ENCODE measurements at regions not wholly inside any gene's neighbourhood (a gene's known extent, or its start where the extent isn't known, plus 50 kb on each side); places are given as distances from the start of the nearest gene placed in this dataset.

GRCh38 chr1:214186103-214186824 is 94.7 kb upstream of the SMYD2 start:
- TF ChIP-seq, protein P1, sequence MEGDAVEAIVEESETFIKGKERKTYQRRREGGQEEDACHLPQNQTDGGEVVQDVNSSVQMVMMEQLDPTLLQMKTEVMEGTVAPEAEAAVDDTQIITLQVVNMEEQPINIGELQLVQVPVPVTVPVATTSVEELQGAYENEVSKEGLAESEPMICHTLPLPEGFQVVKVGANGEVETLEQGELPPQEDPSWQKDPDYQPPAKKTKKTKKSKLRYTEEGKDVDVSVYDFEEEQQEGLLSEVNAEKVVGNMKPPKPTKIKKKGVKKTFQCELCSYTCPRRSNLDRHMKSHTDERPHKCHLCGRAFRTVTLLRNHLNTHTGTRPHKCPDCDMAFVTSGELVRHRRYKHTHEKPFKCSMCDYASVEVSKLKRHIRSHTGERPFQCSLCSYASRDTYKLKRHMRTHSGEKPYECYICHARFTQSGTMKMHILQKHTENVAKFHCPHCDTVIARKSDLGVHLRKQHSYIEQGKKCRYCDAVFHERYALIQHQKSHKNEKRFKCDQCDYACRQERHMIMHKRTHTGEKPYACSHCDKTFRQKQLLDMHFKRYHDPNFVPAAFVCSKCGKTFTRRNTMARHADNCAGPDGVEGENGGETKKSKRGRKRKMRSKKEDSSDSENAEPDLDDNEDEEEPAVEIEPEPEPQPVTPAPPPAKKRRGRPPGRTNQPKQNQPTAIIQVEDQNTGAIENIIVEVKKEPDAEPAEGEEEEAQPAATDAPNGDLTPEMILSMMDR (IDR thresholded peaks at IDR 0.05; ENCODE audit: low read depth, low read length, poor library complexity, severe bottlenecking), result no peak
- no peak for TF ChIP-seq EZH2phosphoT487 (IDR thresholded peaks at IDR 0.05; ENCODE audit: borderline replicate concordance, low read length)

All from DOHH2 (cell line).